PC-9 (cell line): ENCODE measurements at regions not wholly inside any gene's neighbourhood (a gene's known extent, or its start where the extent isn't known, plus 50 kb on each side); places are given as distances from the start of the nearest gene placed in this dataset.

Experiments used
- BruUV-seq: library from RNA; stranded (reverse); fragments of 400-500 nt; replicated peaks from 2 replicates; lab custom pipeline; 2021; lab: Mats Ljungman, UMichigan
- CTCF ChIA-PET: fragments of 300-600 bp; sonication (Branson Sonifier 250); formaldehyde crosslinking; loops from one replicate; lab custom pipeline; 2022; ENCODE audit warnings: antibody characterized with exemption; lab: Charles Lee
- POLR2A ChIA-PET: fragments of 300-600 bp; sonication (Branson Sonifier 250); formaldehyde crosslinking; loops from one replicate; lab custom pipeline; 2022; ENCODE audit warnings: antibody characterized with exemption; ENCODE audit not compliant: unreplicated experiment; lab: Charles Lee
- DNase-seq, 2 experiments: peaks; one replicate each; pipeline versions ENCODE4 v3.0.0 to v3.0.0-alpha.2; 2015 to 2022; ENCODE audit warnings: mixed read lengths in 1 of 2
- H2AFZ ChIP-seq: fragments of 200-600 bp; sonication (generic); 2 replicates; pipeline ENCODE4 v1.8.1; 2017; ENCODE audit warnings: antibody characterized with exemption
- H3F3A ChIP-seq: fragments of 200-600 bp; sonication (generic); 2 replicates; pipeline ENCODE4 v1.8.1; 2017; ENCODE audit warnings: antibody characterized with exemption, mild to moderate bottlenecking, low read depth; ENCODE audit not compliant: insufficient read depth
- H3K27ac ChIP-seq: fragments of 200-600 bp; sonication (generic); 2 replicates; pipeline ENCODE4 v1.6.1; 2016; ENCODE audit warnings: mixed run types
- H3K27me3 ChIP-seq: fragments of 200-600 bp; sonication (generic); 2 replicates; pipeline ENCODE4 v1.6.1; 2016; ENCODE audit warnings: low read depth, mixed run types; ENCODE audit not compliant: insufficient read depth
- H3K36me3 ChIP-seq: fragments of 200-600 bp; sonication (generic); 2 replicates; pipeline ENCODE4 v1.6.1; 2016; ENCODE audit warnings: low read depth, mixed run types
- H3K4me1 ChIP-seq: fragments of 200-600 bp; sonication (generic); replicated peaks from 2 replicates; pipeline ENCODE4 v1.6.1; 2016; ENCODE audit warnings: mixed run types; ENCODE audit not compliant: insufficient read depth
- H3K4me2 ChIP-seq: fragments of 200-600 bp; sonication (generic); 2 replicates; pipeline ENCODE4 v1.6.1; 2017; ENCODE audit warnings: mixed run types
- H3K4me3 ChIP-seq: fragments of 200-600 bp; sonication (generic); 2 replicates; pipeline ENCODE4 v1.6.1; 2016; ENCODE audit warnings: mixed run types
- H3K79me2 ChIP-seq: fragments of 200-600 bp; sonication (generic); 2 replicates; pipeline ENCODE4 v1.6.1; 2017; ENCODE audit warnings: low read depth, mixed run types
- H3K9me2 ChIP-seq: fragments of 200-600 bp; sonication (generic); 2 replicates; pipeline ENCODE4 v1.8.1; 2017; ENCODE audit warnings: mild to moderate bottlenecking; ENCODE audit not compliant: insufficient read depth
- H3K9me3 ChIP-seq: fragments of 200-600 bp; sonication (generic); 2 replicates; pipeline ENCODE4 v1.8.1; 2016; ENCODE audit warnings: low read depth; ENCODE audit not compliant: insufficient read depth
- H4K20me1 ChIP-seq: fragments of 200-600 bp; sonication (generic); 2 replicates; pipeline ENCODE4 v1.8.1; 2017; ENCODE audit not compliant: insufficient read depth
- CTCF ChIP-seq: fragments of 200-600 bp; sonication (generic); conservative IDR thresholded peaks from 2 replicates; pipeline ENCODE4 v1.6.1; 2017; ENCODE audit warnings: mixed run types, antibody characterized with exemption, mild to moderate bottlenecking, moderate library complexity
- EZH2 ChIP-seq: fragments of 200-600 bp; sonication (generic); IDR thresholded peaks from 2 replicates; pipeline ENCODE4 v1.8.0; 2017; ENCODE audit warnings: antibody characterized with exemption, low read depth
- intact Hi-C: fragments of 100-400 bp; cut with micrococcal nuclease; formaldehyde crosslinking; loops from one replicate; pipeline ENCODE4 v1.10.0; 2022; ENCODE audit not compliant: unreplicated experiment

- Histone ChIP-seq H2AFZ (no peak overlapping the region), H3K27me3 (no peaks in the 10 kb centered on the region), H3K4me1 (peaks cover 27% of the 10 kb centered on the region), H3K4me3 (no peak overlapping the region), H3F3A (peaks cover 10% of the 10 kb centered on the region; the same call in 1 of the 2 replicates), H3K9me2 (no peaks in the 10 kb centered on the region), H3K9me3 (no peaks in the 10 kb centered on the region; the same call in 1 of the 2 replicates), H3K79me2 (no peaks in the 10 kb centered on the region), H3K4me2 (no peak overlapping the region), H3K36me3 (no peaks in the 10 kb centered on the region), H4K20me1 (no peaks in the 10 kb centered on the region), H3K27ac (no peak overlapping the region)
- ChIA-PET POLR2A (no interaction called here), CTCF (no interaction called here)
- TF ChIP-seq EZH2 (no peak), CTCF (no peak)
- no peak for DNase-seq
- intact Hi-C loops, result loop anchor here (2.0 kb wide), 1 partner anchor 338 kb away; no protein-coding TSS in a partner anchor
- no TSS peak for BruUV-seq
Observed at GRCh38 chr17:65457183-65457582, 104.3 kb downstream of the AXIN2 start.

GRCh38 chr17:65456368-65457151, 104.9 kb downstream of the AXIN2 start:
- Histone ChIP-seq H3K36me3 (no peaks in the 10 kb centered on the region), H2AFZ (no peak overlapping the region), H3K9me2 (no peaks in the 10 kb centered on the region), H3K4me1 (peaks cover 21% of the 10 kb centered on the region), H3K9me3 (no peaks in the 10 kb centered on the region; the same call in 1 of the 2 replicates), H3K27me3 (no peaks in the 10 kb centered on the region), H3K27ac (no peak overlapping the region), H3K4me2 (no peak overlapping the region), H3K79me2 (no peaks in the 10 kb centered on the region), H4K20me1 (no peaks in the 10 kb centered on the region), H3F3A (peaks cover 5% of the 10 kb centered on the region; the same call in 1 of the 2 replicates), H3K4me3 (no peak overlapping the region)
- BruUV-seq, result no TSS peak
- ChIA-PET CTCF (no interaction called here), POLR2A (no interaction called here)
- intact Hi-C loops, result loop anchor here (2.0 kb wide), 1 partner anchor 338 kb away; no protein-coding TSS in a partner anchor
- DNase-seq, result no peak
- TF ChIP-seq CTCF (no peak), EZH2 (no peak)

- no peaks in the 10 kb centered on the region for H3K27me3 ChIP-seq
- peaks cover 5% of the 10 kb centered on the region; the same call in 1 of the 2 replicates for H3F3A ChIP-seq
- ChIA-PET POLR2A (interaction anchor here (0.6 kb wide), 1 partner anchor 86 kb away, joined by 9 read pairs; no protein-coding TSS in a partner anchor), CTCF (no interaction called here)
- no peaks in the 10 kb centered on the region for H3K9me2 ChIP-seq
- H3K4me1 ChIP-seq, result peaks cover 15% of the 10 kb centered on the region
- BruUV-seq, result no TSS peak
- H3K4me2 ChIP-seq, result no peak overlapping the region
- no peak for DNase-seq
- no peaks in the 10 kb centered on the region for H3K79me2 ChIP-seq
- H3K9me3 ChIP-seq, result no peaks in the 10 kb centered on the region; the same call in 1 of the 2 replicates
- no peaks in the 10 kb centered on the region for H4K20me1 ChIP-seq
- H3K36me3 ChIP-seq, result no peaks in the 10 kb centered on the region
- H2AFZ ChIP-seq, result no peak overlapping the region
- H3K4me3 ChIP-seq, result no peak overlapping the region
- intact Hi-C loops, result loop anchor here (2.0 kb wide), 1 partner anchor 339 kb away; no protein-coding TSS in a partner anchor
- H3K27ac ChIP-seq, result no peak overlapping the region
- TF ChIP-seq CTCF (peak; percentile 44; the same call in 1 of the 2 replicates), EZH2 (no peak)
Observed at GRCh38 chr17:65455972-65456343, 105.5 kb downstream of the AXIN2 start.
